ENCODE measurements at regions not wholly inside any gene's neighbourhood (a gene's known extent, or its start where the extent isn't known, plus 50 kb on each side); places are given as distances from the start of the nearest gene placed in this dataset.

GRCh38 chr2:100739735-100740432 is 80.1 kb upstream of the NPAS2 start:
- Histone ChIP-seq H3K9ac (ENCODE audit: low read length in 2 of 2) (no peak overlapping the region), H3K4me1 (ENCODE audit: control insufficient read depth, insufficient read depth, low read length) (peaks cover 7% of the 10 kb centered on the region), H3K4me3 (ENCODE audit: low read length in 2 of 2) (no peak overlapping the region), H3K27me3 (ENCODE audit: control insufficient read depth in 1 of 2, insufficient read depth in 2 of 2, low read length in 2 of 2) (no peaks in the 10 kb centered on the region), H3K36me3 (ENCODE audit: control insufficient read depth in 2 of 2, insufficient read depth in 2 of 2, low read length in 2 of 2) (no peaks in the 10 kb centered on the region), H3K9me3 (ENCODE audit: control insufficient read depth in 2 of 2, low read length in 2 of 2) (no peaks in the 10 kb centered on the region), H3K27ac (ENCODE audit: low read length) (no peak overlapping the region)

- Histone ChIP-seq H3K27me3 (ENCODE audit: control insufficient read depth in 1 of 2, insufficient read depth in 2 of 2, low read length in 2 of 2) (no peaks in the 10 kb centered on the region), H3K4me3 (ENCODE audit: low read length in 2 of 2) (no peak overlapping the region), H3K9me3 (ENCODE audit: control insufficient read depth in 2 of 2, low read length in 2 of 2) (no peaks in the 10 kb centered on the region), H3K36me3 (ENCODE audit: control insufficient read depth in 2 of 2, insufficient read depth in 2 of 2, low read length in 2 of 2) (no peaks in the 10 kb centered on the region), H3K9ac (ENCODE audit: low read length in 2 of 2) (no peak overlapping the region), H3K4me1 (ENCODE audit: control insufficient read depth, insufficient read depth, low read length) (peaks cover 7% of the 10 kb centered on the region), H3K27ac (ENCODE audit: low read length) (no peak overlapping the region)
Measured at GRCh38 chr2:100741880-100742276, 78.1 kb upstream of the NPAS2 start.

- H3K4me1 ChIP-seq (ENCODE audit: control insufficient read depth, insufficient read depth, low read length), result peaks cover 7% of the 10 kb centered on the region
- H3K9me3 ChIP-seq (ENCODE audit: control insufficient read depth in 2 of 2, low read length in 2 of 2), result no peaks in the 10 kb centered on the region
- H3K9ac ChIP-seq (ENCODE audit: low read length in 2 of 2), result no peak overlapping the region
- H3K4me3 ChIP-seq (ENCODE audit: low read length in 2 of 2), result peak overlapping the region in 1 of 2 donors; percentile 44
- no peaks in the 10 kb centered on the region for H3K27me3 ChIP-seq (ENCODE audit: control insufficient read depth in 1 of 2, insufficient read depth in 2 of 2, low read length in 2 of 2)
- H3K27ac ChIP-seq (ENCODE audit: low read length), result peak overlapping the region; percentile 37
- H3K36me3 ChIP-seq (ENCODE audit: control insufficient read depth in 2 of 2, insufficient read depth in 2 of 2, low read length in 2 of 2), result no peaks in the 10 kb centered on the region
Measured at GRCh38 chr2:100742277-100743254, 77.4 kb upstream of the NPAS2 start.

GRCh38 chr2:100743741-100744140 is 76.2 kb upstream of the NPAS2 start:
- H3K4me1 ChIP-seq (ENCODE audit: control insufficient read depth, insufficient read depth, low read length), result peaks cover 7% of the 10 kb centered on the region
- no peak overlapping the region for H3K4me3 ChIP-seq (ENCODE audit: low read length in 2 of 2)
- H3K36me3 ChIP-seq (ENCODE audit: control insufficient read depth in 2 of 2, insufficient read depth in 2 of 2, low read length in 2 of 2), result no peaks in the 10 kb centered on the region
- H3K27me3 ChIP-seq (ENCODE audit: control insufficient read depth in 1 of 2, insufficient read depth in 2 of 2, low read length in 2 of 2), result no peaks in the 10 kb centered on the region
- H3K9ac ChIP-seq (ENCODE audit: low read length in 2 of 2), result no peak overlapping the region
- no peak overlapping the region for H3K27ac ChIP-seq (ENCODE audit: low read length)
- no peaks in the 10 kb centered on the region for H3K9me3 ChIP-seq (ENCODE audit: control insufficient read depth in 2 of 2, low read length in 2 of 2)

- no peaks in the 10 kb centered on the region for H3K9me3 ChIP-seq (ENCODE audit: control insufficient read depth in 2 of 2, low read length in 2 of 2)
- no peak overlapping the region for H3K4me3 ChIP-seq (ENCODE audit: low read length in 2 of 2)
Measured at GRCh38 chr2:100744184-100744583, 75.8 kb upstream of the NPAS2 start.

GRCh38 chr2:100744589-100744988 is 75.3 kb upstream of the NPAS2 start:
- no peak overlapping the region for H3K9ac ChIP-seq (ENCODE audit: low read length in 2 of 2)
- H3K36me3 ChIP-seq (ENCODE audit: control insufficient read depth in 2 of 2, insufficient read depth in 2 of 2, low read length in 2 of 2), result no peaks in the 10 kb centered on the region
- H3K27ac ChIP-seq (ENCODE audit: low read length), result no peak overlapping the region
- no peaks in the 10 kb centered on the region for H3K9me3 ChIP-seq (ENCODE audit: control insufficient read depth in 2 of 2, low read length in 2 of 2)
- H3K27me3 ChIP-seq (ENCODE audit: control insufficient read depth in 1 of 2, insufficient read depth in 2 of 2, low read length in 2 of 2), result no peaks in the 10 kb centered on the region
- H3K4me1 ChIP-seq (ENCODE audit: control insufficient read depth, insufficient read depth, low read length), result peaks cover 7% of the 10 kb centered on the region
- H3K4me3 ChIP-seq (ENCODE audit: low read length in 2 of 2), result no peak overlapping the region

More at GRCh38 chr2:100744184-100744583, 75.8 kb upstream of the NPAS2 start:
- H3K27me3 ChIP-seq (ENCODE audit: control insufficient read depth in 1 of 2, insufficient read depth in 2 of 2, low read length in 2 of 2), result no peaks in the 10 kb centered on the region
- H3K36me3 ChIP-seq (ENCODE audit: control insufficient read depth in 2 of 2, insufficient read depth in 2 of 2, low read length in 2 of 2), result no peaks in the 10 kb centered on the region
- H3K9ac ChIP-seq (ENCODE audit: low read length in 2 of 2), result no peak overlapping the region
- no peak overlapping the region for H3K27ac ChIP-seq (ENCODE audit: low read length)
- H3K4me1 ChIP-seq (ENCODE audit: control insufficient read depth, insufficient read depth, low read length), result peaks cover 7% of the 10 kb centered on the region

GRCh38 chr2:100745604-100746003 is 74.3 kb upstream of the NPAS2 start:
- Histone ChIP-seq H3K9ac (ENCODE audit: low read length in 2 of 2) (no peak overlapping the region), H3K4me1 (ENCODE audit: control insufficient read depth, insufficient read depth, low read length) (peaks cover 7% of the 10 kb centered on the region), H3K9me3 (ENCODE audit: control insufficient read depth in 2 of 2, low read length in 2 of 2) (no peaks in the 10 kb centered on the region), H3K27me3 (ENCODE audit: control insufficient read depth in 1 of 2, insufficient read depth in 2 of 2, low read length in 2 of 2) (no peaks in the 10 kb centered on the region), H3K4me3 (ENCODE audit: low read length in 2 of 2) (no peak overlapping the region), H3K36me3 (ENCODE audit: control insufficient read depth in 2 of 2, insufficient read depth in 2 of 2, low read length in 2 of 2) (no peaks in the 10 kb centered on the region), H3K27ac (ENCODE audit: low read length) (no peak overlapping the region)

- no peaks in the 10 kb centered on the region for H3K27me3 ChIP-seq (ENCODE audit: control insufficient read depth in 1 of 2, insufficient read depth in 2 of 2, low read length in 2 of 2)
- no peaks in the 10 kb centered on the region for H3K9me3 ChIP-seq (ENCODE audit: control insufficient read depth in 2 of 2, low read length in 2 of 2)
- H3K36me3 ChIP-seq (ENCODE audit: control insufficient read depth in 2 of 2, insufficient read depth in 2 of 2, low read length in 2 of 2), result no peaks in the 10 kb centered on the region
- H3K27ac ChIP-seq (ENCODE audit: low read length), result no peak overlapping the region
- no peak overlapping the region for H3K9ac ChIP-seq (ENCODE audit: low read length in 2 of 2)
- H3K4me1 ChIP-seq (ENCODE audit: control insufficient read depth, insufficient read depth, low read length), result peaks cover 5% of the 10 kb centered on the region
- no peak overlapping the region for H3K4me3 ChIP-seq (ENCODE audit: low read length in 2 of 2)
Measured at GRCh38 chr2:100747551-100747950, 72.4 kb upstream of the NPAS2 start.

GRCh38 chr2:100747996-100748615 is 71.8 kb upstream of the NPAS2 start:
- H3K27me3 ChIP-seq (ENCODE audit: control insufficient read depth in 1 of 2, insufficient read depth in 2 of 2, low read length in 2 of 2), result no peaks in the 10 kb centered on the region
- H3K36me3 ChIP-seq (ENCODE audit: control insufficient read depth in 2 of 2, insufficient read depth in 2 of 2, low read length in 2 of 2), result no peaks in the 10 kb centered on the region
- no peak overlapping the region for H3K27ac ChIP-seq (ENCODE audit: low read length)
- no peaks in the 10 kb centered on the region for H3K9me3 ChIP-seq (ENCODE audit: control insufficient read depth in 2 of 2, low read length in 2 of 2)
- no peak overlapping the region for H3K4me3 ChIP-seq (ENCODE audit: low read length in 2 of 2)
- H3K4me1 ChIP-seq (ENCODE audit: control insufficient read depth, insufficient read depth, low read length), result no peaks in the 10 kb centered on the region
- H3K9ac ChIP-seq (ENCODE audit: low read length in 2 of 2), result no peak overlapping the region

- Histone ChIP-seq H3K27ac (ENCODE audit: low read length) (no peak overlapping the region), H3K9ac (ENCODE audit: low read length in 2 of 2) (no peak overlapping the region), H3K4me3 (ENCODE audit: low read length in 2 of 2) (no peak overlapping the region), H3K36me3 (ENCODE audit: control insufficient read depth in 2 of 2, insufficient read depth in 2 of 2, low read length in 2 of 2) (no peaks in the 10 kb centered on the region), H3K27me3 (ENCODE audit: control insufficient read depth in 1 of 2, insufficient read depth in 2 of 2, low read length in 2 of 2) (no peaks in the 10 kb centered on the region), H3K9me3 (ENCODE audit: control insufficient read depth in 2 of 2, low read length in 2 of 2) (no peaks in the 10 kb centered on the region), H3K4me1 (ENCODE audit: control insufficient read depth, insufficient read depth, low read length) (no peaks in the 10 kb centered on the region)
Measured at GRCh38 chr2:100748673-100749072, 71.3 kb upstream of the NPAS2 start.
